ENCODE measurements at regions not wholly inside any gene's neighbourhood (a gene's known extent, or its start where the extent isn't known, plus 50 kb on each side); places are given as distances from the start of the nearest gene placed in this dataset.

DNA sequence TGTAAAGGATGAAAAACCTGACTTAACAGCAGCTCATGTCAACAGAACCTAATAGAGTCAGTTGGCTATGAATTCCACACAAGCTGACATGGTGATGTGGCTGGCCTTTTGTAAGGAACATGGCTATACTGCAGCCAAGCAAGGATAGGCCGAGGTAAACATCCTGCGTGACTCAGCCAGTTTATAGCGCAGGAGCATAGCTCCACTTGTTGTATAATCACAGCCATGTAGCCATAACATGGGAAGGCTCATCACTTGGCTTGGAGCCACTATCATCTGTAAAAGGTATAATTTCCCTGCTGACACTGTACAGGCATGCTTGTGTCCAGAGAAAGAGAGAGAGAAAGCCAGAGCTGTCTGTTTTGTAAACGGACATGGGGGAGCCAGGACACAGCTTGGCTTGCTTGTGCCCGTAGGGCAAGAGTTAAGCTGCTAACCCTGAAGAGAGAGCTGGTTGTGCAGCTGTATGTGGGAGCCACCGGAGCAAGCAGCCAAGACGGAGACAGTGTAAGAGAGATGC is 104.4 kb upstream of the PLET1 start:
- TF ChIP-seq, protein P1, sequence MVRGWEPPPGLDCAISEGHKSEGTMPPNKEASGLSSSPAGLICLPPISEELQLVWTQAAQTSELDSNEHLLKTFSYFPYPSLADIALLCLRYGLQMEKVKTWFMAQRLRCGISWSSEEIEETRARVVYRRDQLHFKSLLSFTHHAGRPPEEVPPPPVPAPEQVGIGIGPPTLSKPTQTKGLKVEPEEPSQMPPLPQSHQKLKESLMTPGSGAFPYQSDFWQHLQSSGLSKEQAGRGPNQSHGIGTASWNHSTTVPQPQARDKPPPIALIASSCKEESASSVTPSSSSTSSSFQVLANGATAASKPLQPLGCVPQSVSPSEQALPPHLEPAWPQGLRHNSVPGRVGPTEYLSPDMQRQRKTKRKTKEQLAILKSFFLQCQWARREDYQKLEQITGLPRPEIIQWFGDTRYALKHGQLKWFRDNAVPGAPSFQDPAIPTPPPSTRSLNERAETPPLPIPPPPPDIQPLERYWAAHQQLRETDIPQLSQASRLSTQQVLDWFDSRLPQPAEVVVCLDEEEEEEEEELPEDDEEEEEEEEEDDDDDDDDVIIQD (CRISPR knock-in tag; IDR thresholded peaks at IDR 0.05; ENCODE audit: low read depth) = no peak
- TF ChIP-seq ZNF205 (CRISPR knock-in tag; IDR thresholded peaks at IDR 0.05) (no peak), ZNF253 (CRISPR knock-in tag; IDR thresholded peaks at IDR 0.05; ENCODE audit: borderline replicate concordance) (no peak), JUND (CRISPR knock-in tag; IDR thresholded peaks at IDR 0.05) (no peak)
- TF ChIP-seq, protein P2, sequence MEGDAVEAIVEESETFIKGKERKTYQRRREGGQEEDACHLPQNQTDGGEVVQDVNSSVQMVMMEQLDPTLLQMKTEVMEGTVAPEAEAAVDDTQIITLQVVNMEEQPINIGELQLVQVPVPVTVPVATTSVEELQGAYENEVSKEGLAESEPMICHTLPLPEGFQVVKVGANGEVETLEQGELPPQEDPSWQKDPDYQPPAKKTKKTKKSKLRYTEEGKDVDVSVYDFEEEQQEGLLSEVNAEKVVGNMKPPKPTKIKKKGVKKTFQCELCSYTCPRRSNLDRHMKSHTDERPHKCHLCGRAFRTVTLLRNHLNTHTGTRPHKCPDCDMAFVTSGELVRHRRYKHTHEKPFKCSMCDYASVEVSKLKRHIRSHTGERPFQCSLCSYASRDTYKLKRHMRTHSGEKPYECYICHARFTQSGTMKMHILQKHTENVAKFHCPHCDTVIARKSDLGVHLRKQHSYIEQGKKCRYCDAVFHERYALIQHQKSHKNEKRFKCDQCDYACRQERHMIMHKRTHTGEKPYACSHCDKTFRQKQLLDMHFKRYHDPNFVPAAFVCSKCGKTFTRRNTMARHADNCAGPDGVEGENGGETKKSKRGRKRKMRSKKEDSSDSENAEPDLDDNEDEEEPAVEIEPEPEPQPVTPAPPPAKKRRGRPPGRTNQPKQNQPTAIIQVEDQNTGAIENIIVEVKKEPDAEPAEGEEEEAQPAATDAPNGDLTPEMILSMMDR (CRISPR knock-in tag; IDR thresholded peaks at IDR 0.05) = no peak

Measured in HepG2 (cell line).